NCI-H446 (cell line): ENCODE measurements at regions not wholly inside any gene's neighbourhood (a gene's known extent, or its start where the extent isn't known, plus 50 kb on each side); places are given as distances from the start of the nearest gene placed in this dataset.
"Not testable (repeated sequence)": the region's sequence is repeated elsewhere in the genome, so short reads cannot be mapped to it uniquely, and the experiment has no call there.

Experiments
- DNase-seq, 2 experiments: peaks; one replicate each; lab custom pipeline; 2025; lab: John Stamatoyannopoulos, UW

DNA sequence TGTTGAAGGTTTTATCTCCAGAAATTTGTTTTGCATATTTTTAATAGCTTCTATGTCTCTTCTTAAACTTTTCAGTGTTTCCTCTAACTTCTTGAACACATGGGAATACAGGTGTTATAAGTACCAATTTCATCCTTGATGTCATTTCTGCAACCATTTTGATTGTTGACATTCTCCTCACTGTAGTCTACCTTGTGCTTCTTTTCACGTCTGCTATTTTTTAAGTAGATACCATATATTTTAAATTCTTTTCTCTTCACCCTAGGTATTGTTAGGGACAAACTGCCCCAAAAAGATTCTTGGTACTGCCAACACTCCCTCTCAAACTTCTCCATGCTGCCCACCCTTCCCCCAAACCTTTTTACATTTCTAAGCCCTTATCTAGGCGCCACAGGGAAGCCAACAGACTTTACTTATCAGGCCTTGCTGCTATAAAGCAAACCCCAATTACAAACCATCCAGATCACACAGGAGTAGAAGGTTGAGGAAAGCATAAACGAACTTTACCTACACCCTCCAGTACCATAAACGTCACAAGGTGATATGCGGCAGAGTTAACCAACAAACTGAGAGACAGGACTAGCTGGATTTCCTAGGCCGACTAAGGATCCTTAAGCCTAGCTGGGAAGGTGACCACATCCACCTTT lies 1165.3 kb downstream of the TAF11L14 start:
- DNase-seq: no peak

DNA sequence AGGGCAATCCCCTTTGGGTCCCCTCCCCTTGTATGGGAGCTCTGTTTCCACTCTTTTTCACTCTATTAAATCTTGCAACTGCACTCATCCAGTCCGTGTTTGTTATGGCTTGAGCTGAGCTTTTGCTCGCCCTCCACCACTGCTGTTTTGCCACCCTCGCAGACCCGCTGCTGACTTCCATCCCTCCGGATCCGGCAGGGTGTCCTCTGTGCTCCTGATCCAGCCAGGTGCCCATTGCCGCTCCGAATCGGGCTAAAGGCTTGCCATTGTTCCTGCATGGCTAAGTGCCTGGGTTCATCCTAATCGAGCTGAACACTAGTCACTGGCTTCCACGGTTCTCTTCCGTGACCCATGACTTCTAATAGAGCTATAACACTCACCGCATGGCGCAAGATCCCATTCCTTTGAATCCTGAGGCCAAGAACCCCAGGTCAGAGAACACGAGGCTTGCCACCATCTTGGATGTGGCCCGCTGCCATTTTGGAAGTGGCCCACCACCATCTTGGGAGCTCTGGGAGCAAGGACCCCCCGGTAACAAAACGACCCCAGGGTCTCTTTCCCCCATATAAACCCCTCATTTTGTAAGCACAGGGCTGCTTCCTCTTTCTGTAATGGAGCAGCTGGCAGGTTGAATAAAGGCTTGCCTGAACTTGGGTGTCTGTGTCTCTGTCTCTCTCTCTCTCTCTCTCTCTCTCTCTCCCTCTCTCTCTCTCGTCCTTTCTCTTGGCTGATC lies 1166.2 kb downstream of the TAF11L14 start:
- no peak for DNase-seq

DNA sequence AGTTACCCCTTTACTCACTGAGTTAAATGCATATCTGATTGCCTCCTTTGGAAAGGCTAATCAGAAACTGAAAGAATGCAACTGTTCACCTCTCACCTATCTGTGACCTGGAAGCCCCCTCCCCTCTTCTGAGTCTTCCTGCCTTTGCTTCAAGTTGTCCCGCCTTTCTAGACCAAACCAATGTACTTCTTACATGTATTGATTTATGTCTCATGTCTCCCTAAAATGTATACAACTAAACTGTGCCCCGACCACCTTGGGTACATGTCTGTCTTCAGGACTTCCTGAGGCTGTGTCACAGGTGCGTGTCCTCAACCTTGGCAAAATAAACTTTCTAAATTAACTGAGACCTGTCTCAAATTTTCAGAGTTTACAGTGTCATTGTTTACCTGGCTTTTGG lies 1167.2 kb downstream of the TAF11L14 start:
- DNase-seq: not testable (repeated sequence)

DNA sequence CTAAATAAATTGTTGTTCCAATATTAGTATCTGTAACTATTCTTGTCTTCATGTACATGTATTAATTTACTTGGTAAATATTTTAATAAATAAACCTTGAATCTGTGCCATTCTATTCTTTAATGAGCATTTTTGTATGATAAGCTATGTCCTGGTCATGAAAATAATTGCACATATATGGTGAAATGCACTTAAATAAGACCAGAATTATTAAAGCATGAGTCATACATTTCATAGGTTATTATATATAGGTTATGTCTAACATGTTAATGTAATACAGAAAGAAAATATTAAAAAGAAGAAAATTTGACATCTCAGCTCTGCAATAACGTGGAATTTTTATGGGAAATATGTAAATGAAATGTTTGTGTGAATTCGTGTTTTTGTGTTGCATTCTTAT lies 1168.1 kb downstream of the TAF11L14 start:
- DNase-seq: no peak

DNA sequence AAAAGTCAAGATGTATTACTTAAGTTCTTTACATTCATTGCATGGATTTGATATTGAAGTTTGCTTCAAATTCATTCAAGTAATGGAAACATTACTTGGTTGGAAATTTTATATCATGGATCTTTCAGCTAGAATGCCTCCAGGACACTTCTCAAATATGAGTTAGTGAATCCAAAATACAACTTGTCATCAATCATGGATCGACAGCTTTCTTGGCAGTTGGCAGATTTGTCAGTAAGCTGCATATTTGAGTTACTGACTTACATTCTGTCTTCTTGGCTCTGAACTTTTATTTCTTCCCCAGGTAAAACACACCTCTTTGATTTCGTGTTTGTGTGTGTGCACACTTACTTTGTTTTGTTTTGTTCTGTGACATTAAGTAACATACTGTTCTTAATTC lies 1171.1 kb downstream of the TAF11L14 start:
- DNase-seq: peak; percentile 30 to 57

DNA sequence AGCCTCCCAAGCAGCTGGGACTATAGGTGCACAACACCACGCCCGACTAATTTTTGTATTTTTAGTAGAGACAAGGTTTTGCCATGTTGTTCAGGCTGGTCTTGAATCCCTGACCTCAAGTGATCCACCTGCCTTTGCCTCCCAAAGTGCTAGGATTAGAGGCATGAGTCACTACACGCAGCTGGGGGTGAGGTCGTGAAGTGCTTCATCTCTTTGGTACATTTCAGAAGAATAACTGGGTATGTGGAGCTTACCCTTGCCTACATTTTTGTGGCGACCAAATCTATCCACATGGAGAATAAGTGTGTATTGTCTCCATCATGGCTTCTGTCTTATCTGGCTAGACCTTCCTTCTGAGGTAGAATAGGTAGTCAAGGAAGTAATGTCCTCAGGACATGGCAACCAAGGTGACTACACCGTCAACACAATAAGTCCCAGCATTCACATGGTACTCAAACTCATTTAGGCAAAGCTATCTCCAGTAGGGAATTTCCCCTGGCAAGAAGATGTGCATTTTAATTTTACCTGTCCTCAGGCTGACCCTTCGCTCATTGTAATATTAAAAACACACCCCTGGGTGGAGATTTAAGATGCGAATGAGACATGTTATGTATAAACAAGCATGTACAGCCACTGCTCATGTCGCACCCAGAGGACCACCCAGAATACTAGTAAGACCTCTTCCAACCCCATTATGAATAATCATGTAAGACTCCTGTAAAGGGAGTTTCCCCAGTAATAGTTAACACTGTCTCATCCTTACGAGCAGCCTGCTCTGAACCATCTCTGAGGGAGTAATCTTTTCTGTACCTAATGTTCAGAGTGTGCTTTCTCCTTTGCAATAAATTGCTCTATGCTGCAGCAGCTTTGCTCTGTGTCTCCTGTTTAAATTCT lies 1173.2 kb downstream of the TAF11L14 start:
- no peak for DNase-seq

DNA sequence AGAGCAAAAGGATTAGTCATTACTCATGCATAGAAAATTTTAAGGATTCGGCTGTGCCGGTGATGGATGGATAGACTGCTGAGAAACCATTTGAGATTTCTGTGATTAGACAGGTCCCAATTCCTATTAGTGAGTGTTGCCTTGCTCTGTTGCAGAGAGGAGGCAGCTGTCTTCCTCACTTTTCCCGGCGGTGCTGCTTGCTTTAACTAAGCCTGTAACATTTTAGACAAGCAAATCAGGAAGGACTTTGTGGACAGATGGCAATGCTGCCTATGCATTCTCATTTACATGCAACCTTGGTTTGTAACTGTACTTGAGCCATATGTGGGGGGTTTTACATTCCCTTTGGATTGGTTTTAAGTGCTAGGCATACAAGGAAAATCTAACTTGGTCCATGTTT lies 1176.3 kb downstream of the CDH18 start:
- peak; percentile 33 to 72 for DNase-seq

DNA sequence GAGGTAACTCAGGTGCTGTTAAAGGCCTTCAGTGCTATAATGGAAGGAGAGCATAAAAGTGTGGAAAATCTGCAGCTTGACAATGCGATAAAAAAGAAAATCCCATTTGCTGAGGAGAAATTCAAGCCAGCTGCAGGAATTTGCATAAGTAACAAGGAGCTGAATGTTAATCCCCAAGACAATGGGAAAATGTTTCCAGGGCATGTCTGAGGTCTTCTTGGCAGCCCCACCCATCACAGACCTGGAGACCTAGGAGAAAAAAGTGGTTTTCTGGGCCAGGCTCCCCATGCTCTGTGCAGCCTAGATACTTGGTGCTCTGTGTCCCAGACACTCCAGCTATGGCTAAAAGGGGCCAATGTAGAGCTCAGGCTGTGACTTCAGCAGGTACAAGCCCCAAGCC lies 1159.6 kb downstream of the CDH18 start:
- DNase-seq: no peak

DNA sequence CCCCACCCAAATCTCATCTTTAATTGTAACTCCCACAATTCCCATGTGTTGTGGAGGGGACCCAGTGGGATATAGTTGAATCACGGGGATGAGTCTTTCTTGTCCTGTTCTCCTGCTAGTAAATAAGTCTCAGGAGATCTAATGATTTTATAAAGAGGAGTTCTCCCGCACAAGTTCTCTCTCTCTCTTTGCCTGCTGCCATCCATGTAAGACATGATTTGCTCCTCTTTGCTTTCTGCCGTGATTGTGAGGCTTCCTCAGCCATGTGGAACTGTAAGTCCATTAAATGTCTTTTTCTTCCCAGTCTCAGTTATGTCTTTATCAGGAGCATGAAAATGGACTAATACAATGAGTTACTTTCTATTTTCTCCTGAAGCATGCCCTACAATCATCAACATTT lies 1158.5 kb downstream of the CDH18 start:
- no peak for DNase-seq

DNA sequence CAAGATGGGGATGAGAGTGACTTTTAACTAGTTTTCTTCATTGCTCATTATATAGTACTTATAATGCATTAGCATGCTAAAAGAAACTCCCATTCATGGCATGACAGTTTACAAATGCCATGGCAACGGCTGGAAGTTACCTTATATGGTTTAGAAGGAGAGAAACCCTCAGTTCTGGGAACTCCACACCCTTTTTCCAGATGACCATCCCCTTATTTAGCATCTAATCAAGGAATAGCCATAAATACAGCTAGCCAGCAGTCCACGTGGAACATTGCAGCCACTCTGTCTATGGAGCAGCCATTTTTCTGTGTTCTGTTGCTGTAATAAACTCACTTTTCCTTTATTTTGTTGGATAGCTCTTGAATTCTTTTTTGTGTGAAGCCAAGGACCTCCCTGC lies 1137.8 kb downstream of the CDH18 start:
- DNase-seq: no peak

DNA sequence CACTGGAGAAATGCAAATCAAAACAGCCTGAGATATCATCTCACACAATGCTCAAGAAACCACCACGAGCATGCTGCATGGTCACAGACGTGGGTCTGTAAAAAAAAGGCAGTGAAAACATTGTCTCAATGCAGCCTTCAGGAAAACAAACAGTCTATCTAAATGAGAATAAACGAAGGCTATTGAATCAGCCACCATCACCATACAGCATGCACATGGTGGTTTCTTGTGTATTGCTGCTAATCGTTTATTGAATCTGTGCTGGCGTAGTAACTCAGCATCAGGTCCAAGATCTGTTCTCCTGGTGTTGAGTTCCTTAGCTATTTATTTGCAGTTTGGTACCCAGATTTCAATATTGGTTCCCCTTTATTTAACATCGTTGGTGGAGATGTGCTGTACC lies 1115.0 kb downstream of the CDH18 start:
- DNase-seq: no peak

DNA sequence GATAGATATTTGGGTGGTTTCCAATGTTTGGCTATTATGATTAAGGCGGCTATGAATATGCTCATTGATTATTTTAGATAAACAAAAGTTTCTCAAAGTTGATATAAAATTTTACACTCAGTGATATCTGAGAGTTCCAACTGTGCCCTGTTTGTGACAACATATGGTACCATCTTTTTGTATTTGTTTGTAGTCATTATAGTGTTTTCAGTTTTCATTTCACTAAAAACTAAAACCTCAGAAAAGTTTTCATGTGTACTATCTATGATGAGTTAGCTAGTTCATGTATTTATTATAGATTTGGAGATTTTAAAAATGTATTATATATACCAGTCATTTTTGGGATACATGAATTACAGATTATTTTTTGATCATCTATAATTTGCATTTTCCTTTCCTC lies 1111.4 kb downstream of the CDH18 start:
- no peak for DNase-seq

DNA sequence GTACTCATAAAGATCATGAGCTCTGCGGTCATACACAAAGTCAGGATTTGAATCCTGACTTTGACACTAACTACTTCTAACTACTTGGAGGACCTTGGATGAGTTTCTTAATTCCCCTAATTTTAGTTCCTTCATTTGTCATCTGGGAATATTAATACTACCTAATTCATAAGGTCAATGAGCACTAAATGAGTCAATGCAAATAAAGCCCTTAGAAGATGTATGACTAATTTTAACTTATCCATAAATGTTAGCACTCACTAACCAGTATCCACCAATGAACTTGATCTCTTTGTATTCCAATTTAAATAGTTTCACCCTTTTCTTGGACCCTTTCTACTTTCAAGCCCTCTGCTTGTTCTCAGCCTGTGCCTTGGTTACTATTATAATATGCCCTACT lies 1106.4 kb downstream of the CDH18 start:
- DNase-seq: no peak

DNA sequence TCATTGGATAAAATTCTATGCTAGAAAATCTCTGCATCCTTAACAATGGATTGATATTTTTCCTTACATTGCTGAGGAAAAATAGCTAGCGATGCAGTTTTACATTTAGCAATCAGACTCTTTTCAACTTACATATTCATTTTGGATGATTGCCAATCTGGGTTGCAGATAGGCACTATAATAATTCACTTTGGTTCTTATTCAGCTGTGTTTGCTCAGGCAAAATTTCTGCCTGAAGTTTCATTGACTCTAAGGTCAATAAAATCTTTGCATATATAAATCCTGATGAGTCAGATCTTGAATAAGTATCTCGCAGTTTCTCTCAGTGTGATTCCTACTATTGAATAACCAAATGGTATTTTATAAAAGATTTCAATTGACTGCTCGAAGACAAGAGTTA lies 1105.8 kb downstream of the CDH18 start:
- DNase-seq: peak in 1 of 2 experiments; percentile 22

DNA sequence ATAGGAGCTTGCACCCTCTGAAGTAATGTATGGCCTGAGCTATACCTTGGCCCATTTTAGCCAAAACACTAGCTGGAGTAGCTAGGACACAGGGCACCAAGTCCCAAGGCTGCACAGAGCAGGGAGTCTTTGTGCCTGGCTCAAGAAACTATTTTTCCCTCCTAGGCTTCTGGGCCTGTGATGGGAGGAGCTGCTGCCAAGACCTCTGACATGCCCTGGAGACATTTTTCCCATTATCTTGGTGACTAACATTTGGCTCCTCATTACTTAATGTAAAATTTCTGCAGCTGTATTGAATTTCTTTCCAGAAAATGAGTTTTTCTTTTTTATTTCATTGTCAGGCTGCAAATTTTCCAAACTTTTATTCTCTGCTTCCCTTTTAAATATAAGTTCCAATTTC lies 1099.2 kb downstream of the CDH18 start:
- no peak for DNase-seq

DNA sequence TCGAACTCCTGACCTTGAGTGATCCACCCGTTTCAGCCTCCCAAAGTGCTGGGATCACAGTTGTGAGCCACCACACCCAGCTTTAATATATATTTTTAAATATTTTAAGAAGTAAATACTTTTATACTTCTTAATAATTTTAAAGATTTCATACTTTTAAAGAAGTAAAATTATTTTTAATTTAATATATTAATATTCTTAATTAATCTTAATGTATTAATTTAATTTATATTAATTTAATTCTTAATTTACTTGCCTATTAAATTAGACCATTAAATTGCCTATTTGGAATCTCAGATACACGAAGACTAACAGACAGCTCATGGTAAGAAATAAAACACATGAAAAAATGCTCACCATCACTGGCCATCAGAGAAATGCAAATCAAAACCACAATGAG lies 1087.4 kb downstream of the CDH18 start:
- no peak for DNase-seq

DNA sequence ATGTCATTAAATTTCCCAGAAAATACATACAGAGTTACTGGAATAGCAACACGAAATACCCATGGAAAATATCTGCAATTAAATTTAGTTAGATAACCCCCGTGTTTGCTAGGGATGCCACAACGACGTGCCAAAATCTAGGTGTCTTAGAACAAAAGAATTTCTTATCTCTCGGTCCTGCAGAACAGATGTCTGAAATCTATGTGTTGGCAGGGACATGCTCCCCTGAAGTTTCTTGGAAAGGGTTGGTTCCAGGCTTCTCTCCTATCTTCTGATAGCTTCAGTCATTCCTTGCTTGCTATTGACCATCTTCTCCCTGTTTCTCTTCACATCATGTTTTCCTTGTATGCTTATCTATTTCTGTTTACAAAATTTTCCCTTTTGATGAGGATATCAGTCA lies 1067.0 kb downstream of the CDH18 start:
- DNase-seq: peak in 1 of 2 experiments; percentile 15

DNA sequence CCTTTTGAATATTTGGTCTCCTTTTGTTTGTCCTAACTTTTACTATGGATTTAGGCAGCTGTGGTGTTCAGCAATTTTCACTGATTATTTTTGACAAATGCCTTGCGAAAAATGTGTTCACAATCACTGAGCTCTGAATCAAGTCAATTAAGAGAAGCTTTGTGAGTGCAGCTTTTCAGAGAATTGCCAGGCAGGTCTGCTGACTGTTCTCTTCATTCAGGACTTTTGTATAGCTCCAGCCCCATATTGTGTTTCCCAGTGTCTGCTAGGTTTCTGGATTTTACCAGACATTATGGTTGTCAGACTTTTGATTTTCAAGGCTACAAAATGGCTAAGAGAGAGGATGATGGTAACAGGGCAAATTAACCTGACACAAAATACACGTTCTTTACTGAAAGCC lies 1055.9 kb downstream of the CDH18 start:
- no peak for DNase-seq

DNA sequence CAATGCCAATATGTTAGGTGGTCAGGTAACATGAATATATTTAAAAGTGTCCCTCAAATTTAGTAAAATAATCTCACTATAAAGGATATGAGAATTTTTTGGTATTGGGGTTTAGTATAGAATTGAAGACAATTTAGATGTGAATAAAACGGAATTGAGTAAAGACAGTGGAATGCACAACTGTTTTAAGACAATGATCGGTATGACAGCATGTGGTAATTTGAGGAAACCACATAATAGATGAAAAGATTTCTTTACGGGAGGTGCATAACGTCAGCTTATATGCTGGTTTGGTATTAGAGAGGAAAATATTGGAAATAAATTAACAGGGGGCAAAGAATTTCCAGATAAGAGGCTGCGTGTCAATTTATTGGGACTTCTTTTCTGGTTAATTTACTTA lies 1043.2 kb downstream of the CDH18 start:
- no peak for DNase-seq

DNA sequence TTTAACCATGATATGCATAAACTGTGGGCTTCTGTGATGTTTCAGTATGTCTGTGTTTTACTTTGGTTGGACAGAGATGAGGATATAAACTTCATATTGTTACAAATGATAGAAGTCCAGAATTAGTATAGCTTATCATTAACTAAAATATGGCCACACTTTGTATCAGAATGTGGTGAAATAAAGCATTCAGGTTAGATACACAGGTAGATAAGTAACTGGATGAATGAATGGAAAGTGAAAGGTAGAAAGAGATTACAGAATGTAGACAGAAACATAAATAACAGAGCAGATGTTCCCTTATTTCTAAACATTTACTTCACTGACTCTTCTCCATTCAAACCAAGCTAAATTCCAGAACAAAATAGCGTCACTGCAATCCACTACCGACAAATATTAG lies 1033.8 kb downstream of the CDH18 start:
- DNase-seq: no peak

DNA sequence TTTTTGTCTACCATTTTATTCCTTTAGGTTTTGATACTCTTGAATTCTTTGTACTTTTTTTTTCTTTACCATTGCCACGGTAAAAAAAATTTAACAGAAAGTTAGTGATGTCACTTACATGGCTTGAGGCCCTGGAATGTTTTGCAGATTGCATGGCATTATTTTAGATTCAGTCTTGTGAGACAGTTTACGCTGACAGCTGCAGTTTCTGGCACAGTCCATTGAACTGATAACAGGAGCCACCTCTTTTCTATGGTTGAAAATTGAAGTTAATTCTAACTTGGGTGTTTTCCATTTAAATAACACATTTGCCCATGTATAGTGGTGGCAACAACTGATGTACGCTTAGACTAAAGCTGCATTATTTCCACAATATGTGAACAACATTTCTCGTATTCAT lies 1028.5 kb downstream of the CDH18 start:
- peak in 1 of 2 experiments; percentile 54 for DNase-seq

DNA sequence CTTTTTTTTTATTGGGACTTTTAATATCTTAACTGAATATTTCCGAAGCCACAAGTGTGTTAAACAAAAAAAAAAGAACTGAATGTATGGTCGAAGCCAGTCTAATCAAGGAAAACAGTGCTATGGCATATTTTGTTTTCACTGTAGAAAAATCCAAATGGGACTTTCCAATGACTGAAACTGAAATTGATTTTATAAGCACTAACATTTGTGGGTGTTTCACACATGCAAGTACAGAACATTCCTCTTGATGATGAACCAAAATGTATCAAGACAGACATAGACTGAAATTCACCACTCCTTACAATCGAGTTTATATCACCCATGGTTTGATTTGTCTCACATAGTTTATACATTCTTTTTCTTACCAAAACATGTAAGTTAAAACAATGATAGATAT lies 1026.8 kb downstream of the CDH18 start:
- no peak for DNase-seq

DNA sequence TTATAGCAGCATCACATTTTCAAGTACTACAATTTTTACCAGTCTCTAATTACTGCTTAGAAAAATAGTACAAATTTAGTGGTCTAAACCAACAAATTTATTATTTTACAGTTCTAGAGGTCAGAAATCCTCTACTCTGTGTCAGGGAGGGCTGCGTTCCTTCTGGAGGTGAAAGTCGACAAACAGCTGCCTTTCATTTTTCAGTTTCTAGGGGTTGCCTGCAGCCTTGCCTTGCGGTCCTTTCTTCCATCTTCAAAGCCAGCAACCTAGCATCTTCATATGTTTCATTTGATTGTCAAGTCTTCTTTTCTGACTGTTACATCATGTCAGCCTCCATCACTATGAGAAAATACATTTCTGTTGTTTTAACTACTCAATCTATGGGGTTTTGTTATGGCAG lies 1022.1 kb downstream of the CDH18 start:
- no peak for DNase-seq
